ENCODE measurements at regions not wholly inside any gene's neighbourhood (a gene's known extent, or its start where the extent isn't known, plus 50 kb on each side); places are given as distances from the start of the nearest gene placed in this dataset.
A peak's percentile ranks its signal among the peaks of the same experiment; 100 is the strongest.
"Not testable (repeated sequence)": the region's sequence is repeated elsewhere in the genome, so short reads cannot be mapped to it uniquely, and the experiment has no call there.

DNA sequence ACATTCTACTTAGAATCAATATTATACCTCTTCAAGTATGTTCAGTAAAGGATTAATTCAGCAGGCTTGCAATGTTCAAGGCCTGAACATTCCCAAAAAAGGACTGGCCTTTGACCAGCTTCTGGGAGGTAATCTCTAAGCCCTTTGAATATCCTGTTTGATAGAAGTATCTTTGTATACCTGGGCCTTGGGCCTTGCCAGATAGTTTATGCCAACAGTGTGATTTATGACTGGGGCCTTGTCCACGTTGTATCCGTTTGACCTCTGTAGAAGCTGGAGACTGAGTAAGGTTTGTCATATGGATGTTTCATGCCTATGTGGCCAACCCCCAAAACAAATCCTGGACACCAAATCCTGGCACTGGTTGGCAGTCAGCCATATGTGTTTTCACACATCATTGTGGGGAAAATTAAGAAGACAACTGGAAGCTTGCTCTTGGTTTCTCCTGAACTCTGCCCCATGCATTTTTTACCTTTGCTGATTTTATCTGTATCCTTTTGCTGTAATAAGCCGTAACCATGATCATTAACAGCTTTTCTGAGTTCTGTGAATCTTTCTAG lies 92.1 kb downstream of the RMI1 start:
- Mint-ChIP-seq H3K36me3 (no peaks in the 10 kb centered on the region), H3K27me3 (peaks cover 2 to 16% of the 10 kb centered on the region in 2 donors), H3K27ac (no peak overlapping the region), H3K4me3 (no peak overlapping the region), H3K9me3 (peaks cover 0 to 2% (median 0%) of the 10 kb centered on the region in 5 donors), H3K4me1 (no peaks in the 10 kb centered on the region)
- no peaks in the 10 kb centered on the region for H3K36me3 ChIP-seq (ENCODE audit: insufficient read depth, low read length)
- no peaks in the 10 kb centered on the region for H3K4me1 ChIP-seq (ENCODE audit: insufficient read depth, low read length)
- no peaks in the 10 kb centered on the region for H3K9me3 ChIP-seq (ENCODE audit: low read length)
- DNase-seq: no peak
- POLR2A ChIA-PET: no interaction called here
- CTCF ChIA-PET: no interaction called here
- no peaks in the 10 kb centered on the region for H3K27me3 ChIP-seq (ENCODE audit: insufficient read depth, low read length, poor library complexity, severe bottlenecking)
- H3K27ac ChIP-seq (ENCODE audit: low read depth, low read length): no peak overlapping the region
- H3K4me3 ChIP-seq (ENCODE audit: low read length): no peak overlapping the region

DNA sequence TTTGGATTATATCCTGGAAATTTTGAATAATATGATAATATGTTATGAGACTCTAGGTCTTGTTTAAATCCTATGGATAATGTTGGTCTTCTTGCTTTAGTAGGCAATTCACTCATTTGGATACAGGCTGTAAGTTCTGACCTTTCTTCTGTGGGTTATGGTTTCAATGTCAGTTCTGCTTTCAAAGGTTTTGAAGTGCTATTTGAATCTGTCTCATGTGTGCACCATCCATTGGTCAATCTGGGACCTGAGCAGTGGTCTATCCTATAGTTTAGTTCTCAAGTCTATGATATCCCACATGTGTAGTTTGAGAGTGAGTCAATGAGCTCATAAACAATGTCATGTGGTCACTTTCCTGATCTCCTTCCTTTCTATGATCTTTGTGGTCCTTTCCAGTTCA lies 94.4 kb downstream of the RMI1 start:
- H3K36me3 ChIP-seq (ENCODE audit: insufficient read depth, low read length): no peaks in the 10 kb centered on the region
- H3K27me3 ChIP-seq (ENCODE audit: insufficient read depth, low read length, poor library complexity, severe bottlenecking): no peaks in the 10 kb centered on the region
- H3K4me3 Mint-ChIP-seq: no peak overlapping the region
- no peak overlapping the region for H3K27ac ChIP-seq (ENCODE audit: low read depth, low read length)
- H3K4me1 Mint-ChIP-seq: no peaks in the 10 kb centered on the region
- H3K9me3 ChIP-seq (ENCODE audit: low read length): no peaks in the 10 kb centered on the region
- H3K4me1 ChIP-seq (ENCODE audit: insufficient read depth, low read length): no peaks in the 10 kb centered on the region
- no peak for DNase-seq
- H3K9me3 Mint-ChIP-seq: peaks cover 0 to 2% (median 0%) of the 10 kb centered on the region in 5 donors
- CTCF ChIA-PET: no interaction called here
- H3K27ac Mint-ChIP-seq: no peak overlapping the region
- POLR2A ChIA-PET: no interaction called here
- no peak overlapping the region for H3K4me3 ChIP-seq (ENCODE audit: low read length)
- H3K36me3 Mint-ChIP-seq: peaks cover 0 to 2% (median 0%) of the 10 kb centered on the region in 3 donors
- H3K27me3 Mint-ChIP-seq: peaks cover 2 to 20% of the 10 kb centered on the region in 2 donors

DNA sequence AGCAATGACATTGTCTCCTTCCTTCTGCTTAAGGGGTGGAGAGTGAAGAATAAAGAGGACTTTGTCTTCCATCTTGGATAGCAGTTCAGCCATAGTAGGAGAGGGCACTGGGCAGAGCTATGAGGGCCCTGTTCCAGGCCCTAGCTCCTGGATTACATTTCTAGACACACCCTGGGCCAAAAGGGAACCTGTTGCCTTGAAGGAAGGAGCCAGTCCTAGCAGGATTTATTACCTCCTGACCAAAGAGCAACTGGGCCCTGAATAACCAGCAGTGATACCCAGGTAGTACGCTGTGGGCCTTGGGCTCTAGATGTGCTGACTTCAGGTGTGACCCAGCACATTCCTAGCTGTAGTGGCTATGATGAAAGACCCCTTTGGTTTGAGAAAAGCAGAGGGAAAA lies 95.8 kb downstream of the RMI1 start:
- H3K27ac ChIP-seq (ENCODE audit: low read depth, low read length): no peak overlapping the region
- ChIA-PET CTCF (no interaction called here), POLR2A (no interaction called here)
- Mint-ChIP-seq H3K36me3 (peaks cover 0 to 2% (median 0%) of the 10 kb centered on the region in 3 donors), H3K4me1 (no peaks in the 10 kb centered on the region), H3K4me3 (no peak overlapping the region), H3K27ac (no peak overlapping the region), H3K27me3 (peaks cover 4 to 27% of the 10 kb centered on the region in 2 donors), H3K9me3 (peaks cover 0 to 2% (median 0%) of the 10 kb centered on the region in 5 donors)
- no peak overlapping the region for H3K4me3 ChIP-seq (ENCODE audit: low read length)
- H3K9me3 ChIP-seq (ENCODE audit: low read length): no peaks in the 10 kb centered on the region
- no peaks in the 10 kb centered on the region for H3K27me3 ChIP-seq (ENCODE audit: insufficient read depth, low read length, poor library complexity, severe bottlenecking)
- H3K36me3 ChIP-seq (ENCODE audit: insufficient read depth, low read length): no peaks in the 10 kb centered on the region
- no peaks in the 10 kb centered on the region for H3K4me1 ChIP-seq (ENCODE audit: insufficient read depth, low read length)
- DNase-seq: no peak

DNA sequence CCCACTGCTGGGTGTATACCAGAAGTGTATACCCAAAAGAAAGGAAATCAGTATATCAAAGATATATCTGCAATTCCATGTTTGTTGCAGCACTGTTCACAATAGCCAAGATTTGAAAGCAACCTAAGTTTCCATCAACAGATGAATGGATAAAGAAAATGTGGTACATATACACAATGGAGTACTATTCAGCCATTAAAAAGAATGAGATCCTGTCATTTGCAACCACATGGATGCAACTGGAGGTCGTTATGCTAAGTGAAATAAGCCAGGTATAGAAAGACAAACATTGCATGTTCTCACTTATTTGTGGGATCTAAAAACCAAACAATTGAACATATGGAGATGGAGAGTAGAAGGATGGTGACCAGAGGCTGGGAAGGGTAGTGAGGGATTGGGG lies 97.2 kb downstream of the RMI1 start:
- H3K36me3 ChIP-seq (ENCODE audit: insufficient read depth, low read length); H3K36me3 Mint-ChIP-seq; H3K27ac Mint-ChIP-seq; CTCF ChIA-PET; H3K27ac ChIP-seq (ENCODE audit: low read depth, low read length); POLR2A ChIA-PET; H3K9me3 Mint-ChIP-seq; H3K27me3 ChIP-seq (ENCODE audit: insufficient read depth, low read length, poor library complexity, severe bottlenecking); H3K9me3 ChIP-seq (ENCODE audit: low read length); H3K4me3 ChIP-seq (ENCODE audit: low read length); DNase-seq; H3K4me1 ChIP-seq (ENCODE audit: insufficient read depth, low read length); H3K4me3 Mint-ChIP-seq; H3K4me1 Mint-ChIP-seq: not testable (repeated sequence)
- peaks cover 4 to 27% of the 10 kb centered on the region in 2 donors for H3K27me3 Mint-ChIP-seq

- peaks cover 4 to 27% of the 10 kb centered on the region in 2 donors for H3K27me3 Mint-ChIP-seq
- Histone ChIP-seq H3K27me3 (ENCODE audit: insufficient read depth, low read length, poor library complexity, severe bottlenecking) (no peaks in the 10 kb centered on the region), H3K4me3 (ENCODE audit: low read length) (no peak overlapping the region), H3K9me3 (ENCODE audit: low read length) (no peaks in the 10 kb centered on the region), H3K36me3 (ENCODE audit: insufficient read depth, low read length) (no peaks in the 10 kb centered on the region), H3K27ac (ENCODE audit: low read depth, low read length) (no peak overlapping the region), H3K4me1 (ENCODE audit: insufficient read depth, low read length) (no peaks in the 10 kb centered on the region)
- H3K9me3 Mint-ChIP-seq: peaks cover 0 to 2% (median 0%) of the 10 kb centered on the region in 5 donors
- ChIA-PET POLR2A (no interaction called here), CTCF (no interaction called here)
- no peak overlapping the region for H3K27ac Mint-ChIP-seq
- peaks cover 0 to 2% (median 0%) of the 10 kb centered on the region in 3 donors for H3K36me3 Mint-ChIP-seq
- DNase-seq: no peak
- no peak overlapping the region for H3K4me3 Mint-ChIP-seq
- H3K4me1 Mint-ChIP-seq: no peaks in the 10 kb centered on the region
Observed at GRCh38 chr9:84079994-84080393, 99.4 kb downstream of the RMI1 start.

- Mint-ChIP-seq H3K4me3 (peak overlapping the region in 1 of 7 donors; percentile 51), H3K9me3 (peaks cover 0 to 5% (median 2%) of the 10 kb centered on the region in 5 donors), H3K36me3 (peaks cover 0 to 1% (median 0%) of the 10 kb centered on the region in 3 donors), H3K27ac (no peak overlapping the region), H3K4me1 (peaks cover 4 to 7% (median 4%) of the 10 kb centered on the region in 3 donors), H3K27me3 (peaks cover 20 to 56% of the 10 kb centered on the region in 2 donors)
- Histone ChIP-seq H3K9me3 (ENCODE audit: low read length) (no peaks in the 10 kb centered on the region), H3K27ac (ENCODE audit: low read depth, low read length) (no peak overlapping the region), H3K4me1 (ENCODE audit: insufficient read depth, low read length) (no peaks in the 10 kb centered on the region), H3K4me3 (ENCODE audit: low read length) (no peak overlapping the region), H3K27me3 (ENCODE audit: insufficient read depth, low read length, poor library complexity, severe bottlenecking) (peaks cover 6% of the 10 kb centered on the region), H3K36me3 (ENCODE audit: insufficient read depth, low read length) (no peaks in the 10 kb centered on the region)
- ChIA-PET CTCF (no interaction called here), POLR2A (no interaction called here)
- DNase-seq: no peak
Observed at GRCh38 chr9:84101964-84102632, 121.5 kb downstream of the RMI1 start.

DNA sequence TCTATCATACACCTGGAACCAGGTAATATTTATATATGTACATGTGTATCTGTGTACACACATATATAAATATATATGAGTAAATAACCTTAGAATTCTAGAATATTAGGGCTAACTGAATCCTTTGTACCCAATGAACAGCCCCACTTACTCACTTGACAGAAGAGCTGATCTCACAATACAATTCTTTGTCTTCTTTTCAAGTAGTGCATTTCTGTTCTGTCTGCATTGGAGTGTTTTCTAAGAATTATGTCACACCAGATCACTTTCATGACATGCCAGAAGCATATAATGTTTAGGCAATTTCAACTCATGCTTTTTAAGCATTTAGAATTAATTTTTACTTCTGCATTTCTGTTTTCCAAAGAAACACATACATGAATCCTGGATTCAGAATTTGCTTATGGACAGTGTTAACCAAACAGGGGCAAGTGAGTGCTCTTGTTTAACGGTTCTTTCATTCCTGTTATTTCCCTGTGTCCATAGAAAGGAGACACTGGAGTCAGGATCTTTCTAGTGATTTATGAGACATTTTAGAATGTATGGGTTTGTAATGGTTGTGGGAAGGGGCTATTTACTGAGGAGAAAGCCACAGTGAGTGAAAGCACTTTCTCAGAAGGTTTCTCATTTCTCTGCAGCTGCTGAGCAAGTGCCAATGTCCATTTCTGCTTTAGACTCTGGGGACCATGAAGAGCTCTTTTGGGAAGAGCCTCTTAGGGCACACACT lies 123.2 kb downstream of the RMI1 start:
- peaks cover 21 to 67% of the 10 kb centered on the region in 2 donors for H3K27me3 Mint-ChIP-seq
- peaks cover 11% of the 10 kb centered on the region for H3K4me1 ChIP-seq (ENCODE audit: insufficient read depth, low read length)
- H3K4me1 Mint-ChIP-seq: peaks cover 20 to 25% (median 21%) of the 10 kb centered on the region in 3 donors
- H3K36me3 Mint-ChIP-seq: peaks cover 0 to 1% (median 0%) of the 10 kb centered on the region in 3 donors
- H3K36me3 ChIP-seq (ENCODE audit: insufficient read depth, low read length): no peaks in the 10 kb centered on the region
- peaks cover 6% of the 10 kb centered on the region for H3K27me3 ChIP-seq (ENCODE audit: insufficient read depth, low read length, poor library complexity, severe bottlenecking)
- no peak overlapping the region for H3K4me3 ChIP-seq (ENCODE audit: low read length)
- H3K4me3 Mint-ChIP-seq: no peak overlapping the region
- H3K27ac ChIP-seq (ENCODE audit: low read depth, low read length): no peak overlapping the region
- no peaks in the 10 kb centered on the region for H3K9me3 ChIP-seq (ENCODE audit: low read length)
- DNase-seq: no peak
- CTCF ChIA-PET: no interaction called here
- no peak overlapping the region for H3K27ac Mint-ChIP-seq
- peaks cover 0 to 5% (median 2%) of the 10 kb centered on the region in 5 donors for H3K9me3 Mint-ChIP-seq
- POLR2A ChIA-PET: no interaction called here

GRCh38 chr9:84107081-84107480 lies 126.5 kb downstream of the RMI1 start:
- peaks cover 15 to 49% of the 10 kb centered on the region in 2 donors for H3K27me3 Mint-ChIP-seq
- Histone ChIP-seq H3K36me3 (ENCODE audit: insufficient read depth, low read length) (no peaks in the 10 kb centered on the region), H3K9me3 (ENCODE audit: low read length) (no peaks in the 10 kb centered on the region), H3K4me1 (ENCODE audit: insufficient read depth, low read length) (peaks cover 11% of the 10 kb centered on the region), H3K27me3 (ENCODE audit: insufficient read depth, low read length, poor library complexity, severe bottlenecking) (peaks cover under 1% of the 10 kb centered on the region), H3K4me3 (ENCODE audit: low read length) (no peak overlapping the region), H3K27ac (ENCODE audit: low read depth, low read length) (no peak overlapping the region)
- DNase-seq: no peak
- no peak overlapping the region for H3K27ac Mint-ChIP-seq
- H3K4me3 Mint-ChIP-seq: no peak overlapping the region
- H3K36me3 Mint-ChIP-seq: peaks cover 0 to 1% (median 0%) of the 10 kb centered on the region in 3 donors
- ChIA-PET POLR2A (no interaction called here), CTCF (no interaction called here)
- peaks cover 0 to 5% (median 2%) of the 10 kb centered on the region in 5 donors for H3K9me3 Mint-ChIP-seq
- H3K4me1 Mint-ChIP-seq: peaks cover 20 to 25% (median 21%) of the 10 kb centered on the region in 3 donors
